ENCODE measurements at regions not wholly inside any gene's neighbourhood (a gene's known extent, or its start where the extent isn't known, plus 50 kb on each side); places are given as distances from the start of the nearest gene placed in this dataset.

GRCh38 chr12:67498991-67499390 lies 149.6 kb upstream of the DYRK2 start:
- DNase-seq (ENCODE audit: low read depth): no peak

- no peak for DNase-seq (ENCODE audit: low read depth)
These were observed 147.2 kb upstream of the DYRK2 start for GRCh38 chr12:67501362-67501761.

GRCh38 chr12:67504026-67504425 lies 144.5 kb upstream of the DYRK2 start:
- DNase-seq (ENCODE audit: low read depth): no peak

GRCh38 chr12:67506739-67507138 lies 141.8 kb upstream of the DYRK2 start:
- DNase-seq (ENCODE audit: low read depth): no peak

- no peak for DNase-seq (ENCODE audit: low read depth)
These were observed 139.7 kb upstream of the DYRK2 start for GRCh38 chr12:67508830-67509229.

GRCh38 chr12:67509666-67510386 lies 138.7 kb upstream of the DYRK2 start:
- peak; percentile 47 for DNase-seq (ENCODE audit: low read depth)

- DNase-seq (ENCODE audit: low read depth): peak; percentile 3
These were observed 136.5 kb upstream of the DYRK2 start for GRCh38 chr12:67512061-67512460.

- DNase-seq (ENCODE audit: low read depth): no peak
These were observed 134.0 kb upstream of the DYRK2 start for GRCh38 chr12:67514502-67514901.

- no peak for DNase-seq (ENCODE audit: low read depth)
These were observed 132.7 kb upstream of the DYRK2 start for GRCh38 chr12:67515679-67516340.

GRCh38 chr12:67517181-67517887 lies 131.2 kb upstream of the DYRK2 start:
- peak; percentile 4 for DNase-seq (ENCODE audit: low read depth)

- no peak for DNase-seq (ENCODE audit: low read depth)
These were observed 128.8 kb upstream of the DYRK2 start for GRCh38 chr12:67519484-67520433.

- DNase-seq (ENCODE audit: low read depth): no peak
These were observed 127.9 kb upstream of the DYRK2 start for GRCh38 chr12:67520606-67521005.

GRCh38 chr12:67522222-67522621 lies 126.3 kb upstream of the DYRK2 start:
- no peak for DNase-seq (ENCODE audit: low read depth)

- no peak for DNase-seq (ENCODE audit: low read depth)
These were observed 125.0 kb upstream of the DYRK2 start for GRCh38 chr12:67523538-67523937.

- no peak for DNase-seq (ENCODE audit: low read depth)
These were observed 123.5 kb upstream of the DYRK2 start for GRCh38 chr12:67524861-67525616.

- DNase-seq (ENCODE audit: low read depth): no peak
These were observed 123.0 kb upstream of the DYRK2 start for GRCh38 chr12:67525617-67525884.

- DNase-seq (ENCODE audit: low read depth): no peak
These were observed 122.4 kb upstream of the DYRK2 start for GRCh38 chr12:67526129-67526528.

- no peak for DNase-seq (ENCODE audit: low read depth)
These were observed 117.5 kb upstream of the DYRK2 start for GRCh38 chr12:67531051-67531450.

GRCh38 chr12:67531501-67531900 lies 117.0 kb upstream of the DYRK2 start:
- DNase-seq (ENCODE audit: low read depth): peak; percentile 33

GRCh38 chr12:67533159-67533558 lies 115.4 kb upstream of the DYRK2 start:
- DNase-seq (ENCODE audit: low read depth): no peak

GRCh38 chr12:67534046-67534445 lies 114.5 kb upstream of the DYRK2 start:
- DNase-seq (ENCODE audit: low read depth): no peak

GRCh38 chr12:67534681-67535080 lies 113.9 kb upstream of the DYRK2 start:
- DNase-seq (ENCODE audit: low read depth): peak; percentile 83

Data from iris pigment epithelial cell (primary cell).